K562 (cell line): ENCODE measurements at regions not wholly inside any gene's neighbourhood (a gene's known extent, or its start where the extent isn't known, plus 50 kb on each side); places are given as distances from the start of the nearest gene placed in this dataset.

Source experiments
- BACH1 ChIP-seq: fragments of 200-800 bp; sonication (Bioruptor generic); IDR thresholded peaks from 2 replicates; pipeline ENCODE4 v1.6.1; 2016; ENCODE audit warnings: missing genetic modification characterization, missing compliant biosample characterization
- CSDE1 ChIP-seq, 2 experiments: fragments of 450-650 bp; IDR thresholded peaks; 2 replicates each; pipeline ENCODE4 v1.6.1; 2016; ENCODE audit warnings: mild to moderate bottlenecking in 1 of 2
- DMBX1 ChIP-seq: fragments of 250-450 bp; sonication (Bioruptor Pico); IDR thresholded peaks from 2 replicates; pipeline ENCODE4 v1.8.0; 2022; ENCODE audit warnings: inconsistent platforms, mild to moderate bottlenecking, moderate library complexity, borderline replicate concordance
- ELF2 ChIP-seq: fragments of 250-450 bp; sonication (Bioruptor Pico); IDR thresholded peaks from 2 replicates; pipeline ENCODE4 v1.5.0; 2021; ENCODE audit warnings: mild to moderate bottlenecking
- FOXJ3 ChIP-seq: sonication (generic); formaldehyde crosslinking; IDR thresholded peaks from 2 replicates; pipeline ENCODE4 v1.4.0; 2020; ENCODE audit warnings: mild to moderate bottlenecking, missing genetic modification reagents
- HIVEP1 ChIP-seq: fragments of 250-450 bp; sonication (Bioruptor Pico); IDR thresholded peaks from 2 replicates; pipeline ENCODE4 v1.4.0; 2020; ENCODE audit warnings: mild to moderate bottlenecking
- HMG20B ChIP-seq: fragments of 250-450 bp; sonication (Bioruptor Pico); IDR thresholded peaks from 2 replicates; pipeline ENCODE4 v1.5.0; 2021; ENCODE audit warnings: mild to moderate bottlenecking
- JUN ChIP-seq, 2 experiments: sonication (generic) in 1 of 2; formaldehyde crosslinking in 1 of 2; IDR thresholded peaks; 2 replicates each; pipeline versions ENCODE4 v1.6.1 to v1.8.0; 2012 to 2022; ENCODE audit warnings: borderline replicate concordance in 2 of 2, mild to moderate bottlenecking in 2 of 2, improper control_type of control experiment in 1 of 2, low read depth in 1 of 2, low read length in 1 of 2, missing genetic modification reagents in 1 of 2
- MYNN ChIP-seq, 2 experiments: sonication (generic); formaldehyde crosslinking in 1 of 2; IDR thresholded peaks; 2 replicates each; pipeline versions ENCODE4 v1.5.0 to v1.6.1; 2016 to 2020; ENCODE audit warnings: antibody characterized with exemption in 1 of 2, missing genetic modification reagents in 1 of 2
- ZNF232 ChIP-seq: sonication (generic); formaldehyde crosslinking; IDR thresholded peaks from 2 replicates; pipeline ENCODE4 v1.8.0; 2022; ENCODE audit warnings: mild to moderate bottlenecking, missing genetic modification reagents
- ZNF79 ChIP-seq: fragments of 250-450 bp; sonication (Bioruptor Pico); IDR thresholded peaks from 2 replicates; pipeline ENCODE4 v1.4.0; 2020; ENCODE audit warnings: low read depth, mild to moderate bottlenecking, moderate library complexity

DNA sequence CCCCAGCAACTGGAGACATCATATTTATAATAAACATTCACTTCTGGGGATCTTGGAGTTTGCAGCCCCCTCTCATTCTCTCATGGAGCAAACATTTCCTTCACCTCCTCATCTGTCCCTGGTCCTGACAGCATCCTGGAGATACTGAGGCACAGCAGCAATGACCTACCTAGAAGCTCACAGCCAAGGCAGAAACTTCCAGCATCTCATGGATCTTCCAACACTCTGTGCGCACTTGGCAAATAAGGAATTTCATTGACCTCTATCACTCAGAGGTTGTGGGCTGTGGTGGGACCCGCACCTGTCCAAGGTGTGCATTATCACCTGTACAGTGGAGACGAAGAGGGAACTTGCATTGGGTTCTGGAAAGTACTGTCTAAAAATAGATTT, 109.8 kb downstream of the GGTLC2 start (continued):
- TF ChIP-seq ZNF79 (CRISPR knock-in tag) (no peak), DMBX1 (CRISPR knock-in tag) (no peak), BACH1 (tag) (no peak), MYNN (IDR thresholded peaks at IDR 0.05) (no peak), MYNN (CRISPR knock-in tag; IDR thresholded peaks at IDR 0.05) (peak; percentile 48; the same call in 1 of the 2 replicates), FOXJ3 (CRISPR knock-in tag) (no peak), HMG20B (CRISPR knock-in tag) (no peak), ZNF232 (CRISPR knock-in tag) (no peak), ELF2 (CRISPR knock-in tag) (no peak), CSDE1 (IDR thresholded peaks at IDR 0.05) (no peak), HIVEP1 (CRISPR knock-in tag) (no peak), JUN (IDR thresholded peaks at IDR 0.05; ENCODE audit: borderline replicate concordance, low read depth, low read length) (no peak), JUN (CRISPR knock-in tag; IDR thresholded peaks at IDR 0.05; ENCODE audit: borderline replicate concordance) (peak; percentile 90; the same call in 1 of the 2 replicates)
- TF ChIP-seq, all 486 proteins: peak for 13
